Medulla oblongata (tissue), 1 donor: ENCODE measurements at regions not wholly inside any gene's neighbourhood (a gene's known extent, or its start where the extent isn't known, plus 50 kb on each side); places are given as distances from the start of the nearest gene placed in this dataset.

Experiments
- DNase-seq: peaks from one replicate; pipeline ENCODE4 v3.0.0-alpha.2; 2015; ENCODE audit errors: extremely low spot score

GRCh38 chr7:109126404-109127050 lies 556.9 kb downstream of the DNAJB9 start:
- no peak for DNase-seq

DNA sequence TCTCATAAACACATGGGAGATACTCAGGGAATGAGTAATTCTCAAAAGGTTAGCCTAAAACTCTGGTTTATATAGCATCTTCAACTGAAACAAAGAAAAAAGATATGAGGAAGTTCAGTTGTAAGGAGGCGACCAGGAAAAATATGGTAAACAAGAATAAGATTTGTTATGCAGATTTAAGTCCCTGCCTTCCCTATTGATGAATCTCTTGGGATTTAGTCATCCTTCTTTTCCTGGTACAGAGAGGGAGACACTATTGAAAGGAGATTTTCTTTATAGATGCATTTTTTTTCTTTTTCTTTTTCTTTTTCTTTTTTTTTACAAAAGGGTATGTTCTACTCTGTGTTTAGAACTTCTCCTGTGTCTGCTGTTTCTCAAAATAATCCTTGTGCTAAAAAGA lies 557.5 kb downstream of the DNAJB9 start:
- no peak for DNase-seq

DNA sequence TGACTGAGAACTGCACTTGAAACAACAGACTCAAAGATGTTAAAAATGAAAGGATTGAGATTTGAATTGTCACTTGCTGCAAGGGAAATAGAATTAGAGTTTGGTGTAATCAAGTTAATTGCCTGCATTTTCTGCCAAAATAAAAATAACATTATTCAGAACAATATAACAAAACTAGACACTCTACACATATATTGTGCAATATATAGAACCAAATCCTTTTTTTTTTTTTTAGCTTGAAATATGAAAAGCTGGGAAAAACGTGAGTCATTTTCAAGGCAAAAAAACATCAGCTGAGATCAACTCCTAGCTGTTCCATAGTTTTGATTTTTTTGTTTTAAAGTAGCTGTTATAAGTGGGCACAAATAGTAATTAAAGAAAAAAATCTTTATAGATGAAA lies 561.5 kb downstream of the DNAJB9 start:
- no peak for DNase-seq

- DNase-seq, result no peak
Observed at GRCh38 chr7:109136893-109137292, 567.2 kb downstream of the DNAJB9 start.

- DNase-seq, result no peak
Observed at GRCh38 chr7:109154748-109155147, 585.1 kb downstream of the DNAJB9 start.

- no peak for DNase-seq
Observed at GRCh38 chr7:109158246-109158645, 588.6 kb downstream of the DNAJB9 start.

DNA sequence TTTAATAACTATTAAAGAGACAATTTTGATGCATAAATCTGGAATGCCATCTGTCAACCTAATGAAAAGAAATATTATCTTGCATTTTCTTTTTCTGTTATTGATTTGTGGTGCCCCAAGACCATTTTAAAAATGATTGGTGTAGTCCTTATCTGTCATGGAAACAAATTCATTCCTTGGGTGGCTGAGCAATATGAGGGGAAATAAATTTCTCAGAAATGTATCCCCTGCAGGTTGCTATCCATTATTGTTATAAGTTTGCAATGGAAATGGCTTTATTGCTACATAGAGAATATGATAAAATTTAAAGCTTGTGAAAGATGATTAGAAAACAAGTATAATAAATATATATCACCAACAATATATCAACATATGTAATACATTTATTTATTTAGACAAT lies 607.0 kb downstream of the DNAJB9 start:
- no peak for DNase-seq

GRCh38 chr7:109178342-109178741 lies 608.7 kb downstream of the DNAJB9 start:
- DNase-seq, result no peak

DNA sequence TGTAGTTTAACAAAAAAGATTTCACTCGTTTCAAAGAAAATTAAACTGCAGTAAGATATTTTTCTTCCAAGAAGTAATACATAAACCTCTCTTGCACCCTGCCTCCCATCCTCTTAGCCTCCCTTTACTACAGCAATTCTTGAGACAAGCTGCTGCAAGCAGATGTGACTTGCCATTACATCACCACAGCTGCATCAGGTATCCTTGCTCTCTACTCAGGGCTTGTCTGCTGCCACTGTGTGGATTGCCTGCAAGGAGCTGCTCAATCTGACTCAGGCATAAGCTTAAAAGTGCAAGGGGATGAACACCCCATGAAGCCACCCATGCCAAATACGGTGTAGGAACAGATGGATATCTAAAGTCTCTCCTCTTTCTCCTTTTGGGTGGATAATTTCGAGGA lies 609.9 kb downstream of the DNAJB9 start:
- no peak for DNase-seq

- DNase-seq, result no peak
Observed at GRCh38 chr7:109190766-109191398, 621.2 kb downstream of the DNAJB9 start.

DNA sequence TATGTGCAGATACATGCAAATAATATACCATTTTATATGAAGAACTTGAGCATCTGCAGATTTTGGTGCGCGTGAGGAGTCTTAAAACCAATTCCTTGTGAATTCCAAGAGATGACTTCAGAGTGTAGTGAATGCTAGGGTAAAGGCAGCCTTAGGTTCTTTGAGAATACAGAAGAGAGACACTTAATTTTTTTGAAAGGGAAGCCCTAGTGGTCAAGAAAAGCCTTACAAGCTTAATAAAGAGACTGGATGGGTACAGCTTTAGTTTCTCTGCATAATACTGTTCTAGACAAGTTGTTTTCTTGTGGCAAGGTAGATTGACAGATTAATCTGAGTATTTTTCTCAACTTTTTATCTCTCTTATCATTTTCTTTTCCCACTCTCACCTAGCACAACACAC lies 636.5 kb downstream of the DNAJB9 start:
- no peak for DNase-seq

DNA sequence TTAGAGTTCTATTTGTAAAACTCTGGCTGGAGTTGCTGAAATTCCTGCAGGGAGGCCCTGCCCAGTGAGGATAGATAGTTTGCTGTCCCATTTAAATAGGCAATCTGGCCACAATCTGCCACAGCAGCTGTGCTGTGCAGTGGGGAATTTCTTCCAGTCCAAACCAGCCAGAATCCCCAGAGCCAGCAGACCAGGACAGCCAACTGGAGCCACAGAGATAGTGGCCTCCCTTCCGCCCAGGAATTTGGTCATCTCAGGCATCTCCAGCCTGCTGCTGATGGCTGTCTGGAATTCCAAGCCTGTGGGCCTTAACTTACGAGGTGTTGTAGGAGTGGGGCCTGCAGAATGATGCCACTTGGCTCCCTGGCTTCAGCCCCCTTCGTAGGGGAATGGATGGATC lies 643.4 kb downstream of the DNAJB9 start:
- no peak for DNase-seq

DNA sequence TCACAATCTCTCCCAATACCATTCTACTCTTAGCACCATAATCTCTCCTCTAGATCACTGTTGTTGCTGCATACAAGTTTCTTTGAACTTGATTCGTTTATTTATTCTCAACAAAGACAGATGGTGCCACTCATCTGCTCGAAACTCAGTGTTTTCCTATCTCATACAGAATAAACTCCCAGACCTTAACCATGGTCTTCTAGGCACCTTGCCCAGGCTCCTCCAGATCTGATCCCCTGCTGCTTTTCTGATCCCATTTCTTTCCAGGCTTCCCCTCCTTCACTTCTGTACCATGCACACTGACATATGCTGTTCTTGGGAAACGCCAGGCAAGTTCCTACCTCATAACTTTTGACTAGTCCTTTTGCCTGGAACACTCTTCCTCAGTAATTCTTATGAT lies 645.7 kb downstream of the DNAJB9 start:
- no peak for DNase-seq

GRCh38 chr7:109224100-109224499 lies 654.4 kb downstream of the DNAJB9 start:
- DNase-seq, result no peak

- no peak for DNase-seq
Observed at GRCh38 chr7:109226699-109227098, 657.0 kb downstream of the DNAJB9 start.

- no peak for DNase-seq
Observed at GRCh38 chr7:109235316-109235715, 665.6 kb downstream of the DNAJB9 start.

DNA sequence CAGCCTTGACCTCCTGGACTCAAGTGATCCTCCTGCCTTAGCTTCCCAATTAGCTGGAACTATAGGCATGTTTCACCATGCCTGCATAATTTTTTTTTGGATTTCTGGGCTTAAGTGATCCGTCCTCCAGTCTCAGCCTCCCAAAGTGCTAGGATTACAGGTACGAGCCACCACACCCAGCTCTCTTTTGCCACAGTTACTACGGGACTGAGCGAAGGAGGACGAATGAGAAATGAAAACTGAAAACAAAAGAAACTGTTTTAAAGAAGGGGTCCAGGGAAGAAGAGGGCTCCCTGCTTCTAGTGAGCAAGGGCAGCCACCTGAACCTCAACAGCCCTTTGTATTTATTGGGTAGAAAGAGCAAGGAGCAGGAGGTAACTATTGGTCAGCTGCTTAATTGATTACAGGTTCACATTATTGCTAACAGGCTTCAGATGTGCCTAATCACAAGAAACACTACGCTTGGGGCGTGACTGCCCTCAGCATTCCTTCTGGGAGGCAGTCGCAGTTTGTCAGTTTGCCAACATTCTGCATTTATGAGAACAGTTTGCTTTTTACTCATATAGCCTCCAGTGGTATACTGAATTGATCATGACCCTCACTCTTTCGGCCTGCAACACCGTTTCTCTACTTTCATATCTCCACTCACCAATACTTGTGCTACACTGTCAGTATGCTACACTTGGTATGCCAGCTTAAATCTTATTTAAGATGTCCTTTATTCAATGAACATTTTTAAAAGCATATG lies 676.8 kb downstream of the DNAJB9 start:
- no peak for DNase-seq

- DNase-seq, result no peak
Observed at GRCh38 chr7:109256762-109257560, 687.3 kb downstream of the DNAJB9 start.

DNA sequence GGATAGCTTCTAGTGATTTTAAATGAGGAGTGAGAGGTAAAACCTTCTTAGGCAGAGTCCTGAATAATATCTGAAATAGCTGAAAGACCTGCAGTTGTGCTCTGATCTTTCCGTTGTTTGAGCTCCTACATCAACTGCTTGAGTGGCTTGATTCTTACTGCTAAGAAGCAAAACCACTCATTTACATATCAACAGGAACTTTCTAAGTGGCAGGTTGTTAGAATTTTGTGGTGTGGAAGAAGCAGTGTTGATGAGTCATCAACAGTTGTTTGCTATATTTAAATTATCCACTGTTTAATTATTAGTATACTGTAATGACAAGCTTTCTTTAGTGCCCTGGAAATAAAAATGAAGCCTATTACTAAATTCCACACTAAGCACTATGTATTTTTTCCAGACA lies 689.5 kb downstream of the DNAJB9 start:
- DNase-seq, result no peak

DNA sequence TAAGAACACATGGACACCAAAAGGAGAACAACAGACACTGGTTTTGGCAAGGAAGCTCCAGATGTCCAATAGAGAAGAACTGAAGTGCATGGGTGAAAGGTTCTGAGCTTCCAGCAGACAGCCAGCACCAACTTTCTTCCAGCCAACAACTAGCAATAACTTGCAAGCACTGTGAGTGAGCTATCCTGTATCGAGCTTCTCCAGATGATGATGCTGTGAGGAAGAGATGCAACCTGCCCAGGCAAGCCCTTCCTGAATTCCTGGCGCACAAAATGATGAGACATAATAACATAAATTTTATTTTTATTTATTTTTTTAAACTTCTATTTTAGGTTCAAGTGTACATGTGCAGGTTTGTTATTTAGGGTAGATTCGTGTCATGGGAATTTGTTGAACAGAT lies 692.1 kb downstream of the DNAJB9 start:
- no peak for DNase-seq

DNA sequence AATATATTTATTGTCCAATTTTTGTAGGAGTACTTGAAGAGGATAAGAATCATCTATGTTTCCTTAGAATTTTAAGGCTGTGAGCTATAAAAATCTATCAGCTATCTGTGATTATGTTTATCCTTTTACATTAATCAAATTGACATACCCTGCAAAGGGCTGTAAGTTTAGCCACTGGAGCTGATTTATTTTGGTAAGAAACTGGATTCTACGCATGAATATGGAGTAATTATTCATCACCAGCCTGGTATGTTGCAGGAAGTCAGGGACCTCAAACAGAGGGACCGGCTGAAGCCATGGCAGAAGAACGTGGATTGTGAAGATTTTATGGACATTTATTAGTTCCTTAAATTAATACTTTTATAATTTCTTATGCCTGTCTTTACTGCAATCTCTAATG lies 696.9 kb downstream of the DNAJB9 start:
- DNase-seq, result no peak

GRCh38 chr7:109276348-109276747 lies 706.7 kb downstream of the DNAJB9 start:
- DNase-seq, result no peak
